Heart left ventricle (tissue), 13 donors: ENCODE measurements at regions not wholly inside any gene's neighbourhood (a gene's known extent, or its start where the extent isn't known, plus 50 kb on each side); places are given as distances from the start of the nearest gene placed in this dataset.

ENCODE experiments used
- POLR2A ChIP-seq, 2 donors: fragments of 450-650 bp; IDR thresholded peaks; one replicate each; pipeline ENCODE4 v1.6.1; 2017; ENCODE audit warnings: antibody characterized with exemption in 2 of 2, mild to moderate bottlenecking in 2 of 2, moderate library complexity in 2 of 2
- TF ChIP-seq, protein P1 (sequence below), 12 donors: fragments of 200-600 bp; sonication (generic) in 4 of 12; IDR thresholded peaks; one replicate each; pipeline versions ENCODE4 v1.5.0 to v1.8.0; 2018 to 2022; ENCODE audit warnings: antibody characterized with exemption in 12 of 12, mild to moderate bottlenecking in 5 of 12
- donor health status: ischemic (EF 13 %, LVEDD 7.1; RV severe dilation, severe dysfunction).
- donor health status: DM: no; HTN: yes; CAD: no.
- donor health status: DM: no; HTN: no; CAD: no.
- donor health status: ischemic (EF 25% LVEDD 6.9; RV normal size, moderate dysfunction).
- donor health status: ischemic (EF 25% LVEDD 5.7; RV mildly dilated, moderate dysfunction).
- donor health status: ischemic (EF 35%, LVEDD 5.7; RV mildly dilated, moderate dysfunction).
- donor health status: nonischemic (EF 11% LVEDD 7.7; RV severe dilation, severe dysfunction).
- donor health status: DM: yes; HTN: yes; CAD: no.
- donor health status: PGD.
- donor health status: ischemic (EF 29% LVEDD 5.4; RV normal size, mild dysfunction).
- donor health status: nonischemic (EF 23%, LVEDD 6.1; RV moderate dilation, normal function).

- TF ChIP-seq, protein P1, sequence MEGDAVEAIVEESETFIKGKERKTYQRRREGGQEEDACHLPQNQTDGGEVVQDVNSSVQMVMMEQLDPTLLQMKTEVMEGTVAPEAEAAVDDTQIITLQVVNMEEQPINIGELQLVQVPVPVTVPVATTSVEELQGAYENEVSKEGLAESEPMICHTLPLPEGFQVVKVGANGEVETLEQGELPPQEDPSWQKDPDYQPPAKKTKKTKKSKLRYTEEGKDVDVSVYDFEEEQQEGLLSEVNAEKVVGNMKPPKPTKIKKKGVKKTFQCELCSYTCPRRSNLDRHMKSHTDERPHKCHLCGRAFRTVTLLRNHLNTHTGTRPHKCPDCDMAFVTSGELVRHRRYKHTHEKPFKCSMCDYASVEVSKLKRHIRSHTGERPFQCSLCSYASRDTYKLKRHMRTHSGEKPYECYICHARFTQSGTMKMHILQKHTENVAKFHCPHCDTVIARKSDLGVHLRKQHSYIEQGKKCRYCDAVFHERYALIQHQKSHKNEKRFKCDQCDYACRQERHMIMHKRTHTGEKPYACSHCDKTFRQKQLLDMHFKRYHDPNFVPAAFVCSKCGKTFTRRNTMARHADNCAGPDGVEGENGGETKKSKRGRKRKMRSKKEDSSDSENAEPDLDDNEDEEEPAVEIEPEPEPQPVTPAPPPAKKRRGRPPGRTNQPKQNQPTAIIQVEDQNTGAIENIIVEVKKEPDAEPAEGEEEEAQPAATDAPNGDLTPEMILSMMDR (IDR thresholded peaks at IDR 0.05) = no peak
- no peak for TF ChIP-seq POLR2A (IDR thresholded peaks at IDR 0.05)
Observed at GRCh38 chr11:69935941-69936505, 116.8 kb upstream of the FGF3 start.
